ENCODE measurements at regions not wholly inside any gene's neighbourhood (a gene's known extent, or its start where the extent isn't known, plus 50 kb on each side); places are given as distances from the start of the nearest gene placed in this dataset.
A peak's percentile ranks its signal among the peaks of the same experiment; 100 is the strongest.

DNA sequence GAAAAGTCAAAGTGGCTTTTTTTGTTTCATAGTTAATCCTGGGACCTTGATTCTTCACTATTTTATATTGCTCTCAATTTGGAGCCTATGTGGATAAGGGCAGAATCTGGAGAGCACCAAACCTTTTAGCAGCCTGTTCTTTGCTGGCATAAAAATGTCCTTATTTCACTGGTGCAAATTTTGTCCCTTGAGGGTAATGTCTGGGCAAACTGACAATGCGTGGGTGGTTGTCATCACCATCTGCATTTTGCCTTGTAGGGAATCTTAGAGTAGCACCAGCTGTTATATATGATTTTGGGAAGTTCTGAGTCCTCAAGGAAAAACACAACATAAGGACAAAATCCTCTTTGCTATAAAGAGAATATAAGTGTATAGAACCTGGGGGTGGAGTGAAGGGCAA, 336.9 kb upstream of the HTR2A start:
- H3K79me2 ChIP-seq (ENCODE audit: insufficient read depth): no peaks in the 10 kb centered on the region
- H3K9ac ChIP-seq: no peak overlapping the region
- H3K36me3 ChIP-seq (ENCODE audit: low read depth): 0 out of 2 replicates have a peak, but pooled peaks cover 4% of the 10 kb centered on the region
- no peaks in the 10 kb centered on the region for H3K9me2 ChIP-seq (ENCODE audit: insufficient read depth)
- TF ChIP-seq EZH2phosphoT487 (IDR thresholded peaks at IDR 0.05; ENCODE audit: insufficient read depth, low read depth) (no peak), EZH2 (IDR thresholded peaks at IDR 0.05; ENCODE audit: insufficient read depth, poor library complexity, severe bottlenecking) (no peak)
- no peak overlapping the region for H3K27ac ChIP-seq
- peak; percentile 11 for DNase-seq
- no peak overlapping the region for H3K4me2 ChIP-seq (ENCODE audit: unreplicated experiment)
- H2AFZ ChIP-seq: no peak overlapping the region
- no peaks in the 10 kb centered on the region for H4K20me1 ChIP-seq (ENCODE audit: insufficient read depth)
- peaks cover 5% of the 10 kb centered on the region for H3K9me3 ChIP-seq (ENCODE audit: low read depth)
- 11 to 25% methylated on average over 1 of the region's 1 CpG for WGBS, 2 experiments (ENCODE audit: low coverage in 1 of 2, low lambda C conversion rate in 2 of 2, missing lambda C conversion rate in 2 of 2)
- H3F3A ChIP-seq (ENCODE audit: insufficient read depth): peaks cover 15% of the 10 kb centered on the region
- no peak overlapping the region for H3K4me3 ChIP-seq
- peaks cover 20% of the 10 kb centered on the region for H3K4me1 ChIP-seq (ENCODE audit: insufficient read depth)
- in situ Hi-C loops (cut with MboI): no loop called here
- H3K27me3 ChIP-seq (replicated peaks; ENCODE audit: insufficient read depth): no peaks in the 10 kb centered on the region

- Histone ChIP-seq H3K4me1 (ENCODE audit: insufficient read depth) (peaks cover 14% of the 10 kb centered on the region), H3F3A (ENCODE audit: insufficient read depth) (peaks cover 8% of the 10 kb centered on the region), H3K9me3 (ENCODE audit: low read depth) (peaks cover 5% of the 10 kb centered on the region), H3K79me2 (ENCODE audit: insufficient read depth) (no peaks in the 10 kb centered on the region), H3K36me3 (ENCODE audit: low read depth) (0 out of 2 replicates have a peak, but pooled peaks cover 4% of the 10 kb centered on the region), H3K27ac (no peak overlapping the region), H3K9me2 (ENCODE audit: insufficient read depth) (no peaks in the 10 kb centered on the region), H4K20me1 (ENCODE audit: insufficient read depth) (no peaks in the 10 kb centered on the region), H3K9ac (no peak overlapping the region), H3K4me2 (ENCODE audit: unreplicated experiment) (no peak overlapping the region), H3K27me3 (replicated peaks; ENCODE audit: insufficient read depth) (no peaks in the 10 kb centered on the region), H3K4me3 (no peak overlapping the region), H2AFZ (no peak overlapping the region)
- TF ChIP-seq EZH2 (IDR thresholded peaks at IDR 0.05; ENCODE audit: insufficient read depth, poor library complexity, severe bottlenecking) (no peak), EZH2phosphoT487 (IDR thresholded peaks at IDR 0.05; ENCODE audit: insufficient read depth, low read depth) (no peak)
- 88 to 91% methylated on average over 4 of the region's 4 CpGs for WGBS, 2 experiments (ENCODE audit: low coverage in 1 of 2, low lambda C conversion rate in 2 of 2, missing lambda C conversion rate in 2 of 2)
- in situ Hi-C loops (cut with MboI): no loop called here
- DNase-seq: no peak
Observed at GRCh38 chr13:47232516-47232915, 335.7 kb upstream of the HTR2A start.

DNA sequence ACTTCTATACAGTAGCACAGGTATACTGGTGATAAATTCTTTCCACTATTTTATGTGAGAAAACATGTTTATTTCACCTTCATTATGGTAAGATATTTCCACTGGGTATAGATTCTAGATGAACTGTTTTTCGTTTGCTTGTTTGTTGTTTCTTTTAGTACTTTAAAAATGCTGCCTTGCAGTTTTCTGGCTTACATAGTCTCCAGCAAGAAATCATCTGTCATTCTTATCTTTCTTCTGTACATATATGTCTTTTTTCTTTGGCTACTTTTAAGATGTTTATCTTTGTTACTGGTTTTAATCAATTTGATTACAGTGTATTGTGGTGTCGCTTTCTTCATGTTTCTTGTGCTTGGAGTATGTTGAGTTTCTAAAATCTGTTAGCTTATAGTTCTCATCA, 333.3 kb upstream of the HTR2A start:
- TF ChIP-seq EZH2 (IDR thresholded peaks at IDR 0.05; ENCODE audit: insufficient read depth, poor library complexity, severe bottlenecking) (no peak), EZH2phosphoT487 (IDR thresholded peaks at IDR 0.05; ENCODE audit: insufficient read depth, low read depth) (no peak)
- Histone ChIP-seq H4K20me1 (ENCODE audit: insufficient read depth) (no peaks in the 10 kb centered on the region), H3K4me1 (ENCODE audit: insufficient read depth) (peaks cover 9% of the 10 kb centered on the region), H3K9me2 (ENCODE audit: insufficient read depth) (no peaks in the 10 kb centered on the region), H3K79me2 (ENCODE audit: insufficient read depth) (no peaks in the 10 kb centered on the region), H3F3A (ENCODE audit: insufficient read depth) (no peaks in the 10 kb centered on the region), H3K4me2 (ENCODE audit: unreplicated experiment) (no peak overlapping the region), H2AFZ (no peak overlapping the region), H3K9me3 (ENCODE audit: low read depth) (peaks cover 5% of the 10 kb centered on the region), H3K27ac (no peak overlapping the region), H3K9ac (no peak overlapping the region), H3K27me3 (replicated peaks; ENCODE audit: insufficient read depth) (no peaks in the 10 kb centered on the region), H3K36me3 (ENCODE audit: low read depth) (0 out of 2 replicates have a peak, but pooled peaks cover 4% of the 10 kb centered on the region), H3K4me3 (no peak overlapping the region)
- WGBS, 2 experiments (ENCODE audit: low coverage in 1 of 2, low lambda C conversion rate in 2 of 2, missing lambda C conversion rate in 2 of 2): 39 to 58% methylated on average over 2 of the region's 2 CpGs
- DNase-seq: peak; percentile 17
- in situ Hi-C loops (cut with MboI): no loop called here

- in situ Hi-C loops (cut with MboI): no loop called here
- Histone ChIP-seq H3F3A (ENCODE audit: insufficient read depth) (no peaks in the 10 kb centered on the region), H2AFZ (no peak overlapping the region), H3K36me3 (ENCODE audit: low read depth) (0 out of 2 replicates have a peak, but pooled peaks cover 4% of the 10 kb centered on the region), H3K9ac (no peak overlapping the region), H3K4me2 (ENCODE audit: unreplicated experiment) (no peak overlapping the region), H4K20me1 (ENCODE audit: insufficient read depth) (no peaks in the 10 kb centered on the region), H3K79me2 (ENCODE audit: insufficient read depth) (no peaks in the 10 kb centered on the region), H3K27me3 (replicated peaks; ENCODE audit: insufficient read depth) (no peaks in the 10 kb centered on the region), H3K9me2 (ENCODE audit: insufficient read depth) (no peaks in the 10 kb centered on the region), H3K9me3 (ENCODE audit: low read depth) (peaks cover 5% of the 10 kb centered on the region), H3K27ac (no peak overlapping the region), H3K4me1 (ENCODE audit: insufficient read depth) (peaks cover 4% of the 10 kb centered on the region; the same call in 1 of the 2 replicates), H3K4me3 (no peak overlapping the region)
- TF ChIP-seq EZH2 (IDR thresholded peaks at IDR 0.05; ENCODE audit: insufficient read depth, poor library complexity, severe bottlenecking) (no peak), EZH2phosphoT487 (IDR thresholded peaks at IDR 0.05; ENCODE audit: insufficient read depth, low read depth) (no peak)
- peak; percentile 20 for DNase-seq
Observed at GRCh38 chr13:47226516-47226915, 329.7 kb upstream of the HTR2A start.
